ENCODE measurements at regions not wholly inside any gene's neighbourhood (a gene's known extent, or its start where the extent isn't known, plus 50 kb on each side); places are given as distances from the start of the nearest gene placed in this dataset.
"Not testable (repeated sequence)": the region's sequence is repeated elsewhere in the genome, so short reads cannot be mapped to it uniquely, and the experiment has no call there.

DNA sequence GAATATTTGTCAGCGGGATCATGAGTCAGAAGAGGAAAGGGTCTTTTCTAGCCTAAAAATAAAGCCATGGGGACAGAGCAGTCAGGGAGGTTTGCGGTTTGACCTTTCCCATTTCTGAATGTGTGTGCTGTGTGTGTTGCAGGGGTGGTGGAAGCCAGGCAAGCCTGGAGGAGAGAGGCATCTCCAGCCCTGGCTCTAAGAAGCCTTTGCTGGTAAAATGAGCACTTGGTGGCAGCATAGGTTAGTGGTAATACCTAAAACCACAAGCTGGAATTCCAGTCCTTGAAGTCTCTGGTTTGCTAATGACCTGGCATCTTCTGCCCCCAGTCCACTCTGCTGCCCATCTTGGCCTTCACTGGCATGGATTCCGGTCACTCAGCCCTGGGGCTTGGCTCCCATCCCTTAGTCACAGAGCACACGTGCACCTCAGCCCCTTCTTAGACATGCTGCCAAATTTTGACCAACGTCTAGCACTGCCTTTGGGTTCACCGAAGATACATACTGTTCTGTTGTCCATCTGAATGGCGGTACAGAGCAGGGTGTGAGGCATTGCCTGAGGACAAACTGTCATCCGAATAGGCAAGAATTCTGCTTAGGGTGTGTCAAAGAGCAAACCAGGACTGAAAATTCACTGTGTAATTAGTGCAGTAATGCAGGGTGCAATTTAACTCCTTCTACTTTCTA lies 52.7 kb downstream of the KCNA5 start:
- DNase-seq (ENCODE audit: low read depth in 4 of 4, low spot score in 3 of 4), result no peak

DNA sequence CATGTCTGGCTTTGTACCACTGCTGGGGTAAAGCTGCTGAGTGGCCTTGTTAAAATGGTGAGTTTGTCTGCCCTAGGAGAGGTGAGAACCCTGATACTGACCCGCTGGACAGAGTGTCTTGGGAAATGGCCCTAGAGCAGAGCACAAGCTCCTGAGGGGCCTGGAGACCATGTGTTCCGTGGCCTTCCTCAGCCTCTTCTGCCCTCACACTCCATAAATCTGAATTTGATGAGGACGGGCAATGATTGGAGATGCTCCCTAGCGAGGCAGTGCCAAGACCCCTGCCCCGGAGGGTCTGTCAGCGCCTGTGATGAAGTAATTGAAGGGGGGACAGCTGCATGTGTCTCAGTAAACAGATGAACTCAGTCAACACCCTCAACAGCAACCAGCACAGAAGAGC lies 54.1 kb downstream of the KCNA5 start:
- DNase-seq (ENCODE audit: low read depth in 4 of 4, low spot score in 3 of 4), result no peak

DNA sequence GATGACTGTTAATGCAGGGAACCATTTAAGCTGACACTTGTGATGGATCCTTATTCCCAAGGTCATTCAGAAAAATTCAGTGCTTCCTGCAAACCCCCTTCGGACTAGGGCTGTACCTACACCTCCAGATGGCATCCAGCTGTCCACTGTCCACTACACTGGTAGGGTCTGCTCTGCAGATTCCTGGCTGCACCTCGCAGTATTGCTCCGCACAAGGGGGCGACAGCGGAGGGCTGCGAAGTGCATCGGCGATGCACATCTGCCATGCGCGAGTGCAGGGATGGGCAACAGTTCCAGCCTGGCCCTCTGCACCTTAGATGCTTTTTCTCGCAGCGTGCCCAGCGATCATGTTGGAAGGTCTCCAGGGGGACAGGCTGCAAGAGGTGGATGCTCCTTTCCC lies 55.5 kb downstream of the KCNA5 start:
- DNase-seq (ENCODE audit: low read depth in 4 of 4, low spot score in 3 of 4), result no peak

DNA sequence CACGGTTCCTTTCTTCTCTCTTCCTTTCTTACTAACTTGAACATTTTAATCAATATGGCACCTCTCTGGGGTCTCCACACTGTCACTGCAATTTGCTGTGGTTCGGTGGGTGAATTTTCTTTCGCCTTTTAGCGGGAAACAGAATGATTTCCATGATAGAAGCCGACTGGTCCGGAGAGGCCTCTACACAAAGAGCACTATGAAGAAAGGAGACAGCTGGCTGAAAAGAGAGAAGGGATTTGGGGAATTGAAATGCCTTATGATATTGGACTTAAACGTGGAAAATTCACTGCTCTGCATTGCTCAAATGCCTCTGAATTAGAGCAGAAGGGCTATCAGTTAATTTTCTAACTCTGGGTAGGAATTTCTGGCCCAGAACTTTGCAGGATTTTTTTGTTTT lies 55.9 kb downstream of the KCNA5 start:
- DNase-seq (ENCODE audit: low read depth in 4 of 4, low spot score in 3 of 4), result no peak

DNA sequence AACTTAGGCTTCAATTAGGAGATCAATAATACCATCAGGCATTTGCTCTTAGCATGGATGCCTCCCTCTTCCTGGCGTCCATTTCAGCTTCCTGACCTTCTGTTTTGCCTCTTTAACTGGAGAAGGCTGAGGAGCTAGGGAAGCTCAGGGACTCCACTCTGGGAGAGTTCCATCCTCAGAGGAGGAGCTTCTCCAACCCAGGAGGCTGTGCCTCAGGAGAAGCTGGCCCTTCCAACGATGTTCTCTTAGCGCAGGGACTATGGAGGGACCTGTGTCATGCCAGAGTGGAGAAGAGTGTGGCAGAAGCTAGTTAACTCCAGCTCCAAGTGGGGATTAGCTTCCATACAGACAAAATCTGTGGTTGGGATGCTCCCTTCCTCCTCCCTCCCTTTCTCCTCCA lies 58.0 kb downstream of the KCNA5 start:
- no peak for DNase-seq (ENCODE audit: low read depth in 4 of 4, low spot score in 3 of 4)

DNA sequence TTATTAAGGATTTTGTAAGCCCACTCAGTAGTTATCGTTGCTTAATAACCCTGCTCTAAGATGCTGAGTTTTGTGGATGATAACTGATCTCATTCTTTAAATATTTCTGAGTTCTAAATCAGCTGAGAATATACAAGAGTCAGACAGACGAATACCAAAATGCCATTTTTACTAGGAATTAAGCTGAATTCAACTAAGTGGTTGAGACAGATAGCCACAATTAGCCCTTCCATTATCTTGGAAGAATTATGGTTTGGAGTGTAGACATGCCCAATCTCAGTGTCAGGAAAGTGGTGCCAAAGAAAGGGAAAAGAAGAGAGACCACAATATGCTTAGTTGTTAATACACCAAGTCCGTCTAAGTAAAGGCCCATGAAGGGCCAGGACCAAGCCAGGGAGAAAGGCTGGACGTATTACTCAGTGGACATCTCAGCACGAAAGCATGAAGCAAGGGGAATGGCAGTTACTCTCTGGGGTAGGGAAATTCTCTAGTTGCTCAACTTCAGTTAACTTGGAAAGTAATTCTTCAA lies 58.6 kb downstream of the KCNA5 start:
- no peak for DNase-seq (ENCODE audit: low read depth in 4 of 4, low spot score in 3 of 4)

DNA sequence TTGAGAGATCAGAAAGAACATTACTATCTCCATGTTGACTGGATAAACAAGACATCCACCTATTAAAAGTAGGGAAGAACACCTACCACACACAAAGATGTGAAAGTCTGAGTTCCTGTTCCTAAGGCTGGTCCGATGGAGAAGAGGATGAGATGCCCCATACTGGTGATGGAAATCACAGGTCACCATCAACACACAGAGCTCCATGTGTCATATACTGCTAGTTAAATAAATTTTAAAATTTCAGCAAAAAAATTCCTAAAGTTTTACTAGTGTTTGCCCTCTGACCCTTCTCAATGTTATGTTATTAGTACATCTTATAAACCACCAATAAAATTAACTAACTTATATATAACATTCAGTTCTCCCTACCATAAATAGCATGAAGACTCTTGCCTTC lies 59.1 kb downstream of the KCNA5 start:
- no peak for DNase-seq (ENCODE audit: low read depth in 4 of 4, low spot score in 3 of 4)

DNA sequence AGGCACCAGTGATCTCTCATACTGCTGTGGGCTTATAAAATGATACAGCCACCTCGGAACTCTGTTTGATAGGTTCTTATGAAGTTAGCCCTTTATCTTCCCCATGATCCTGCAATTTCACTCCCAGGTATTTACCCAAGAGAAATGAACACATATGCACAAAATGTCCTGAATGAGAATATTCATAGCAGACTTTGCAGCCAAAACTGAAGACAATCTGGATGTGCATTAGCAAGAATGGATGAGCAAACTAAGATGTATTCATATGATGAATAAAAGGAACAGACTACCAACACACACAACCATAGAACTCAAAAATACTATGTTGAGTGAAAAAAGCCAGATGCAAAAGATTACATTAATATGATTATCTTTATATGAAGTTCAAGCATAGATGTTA lies 66.7 kb downstream of the KCNA5 start:
- no peak for DNase-seq (ENCODE audit: low read depth in 4 of 4, low spot score in 3 of 4)

DNA sequence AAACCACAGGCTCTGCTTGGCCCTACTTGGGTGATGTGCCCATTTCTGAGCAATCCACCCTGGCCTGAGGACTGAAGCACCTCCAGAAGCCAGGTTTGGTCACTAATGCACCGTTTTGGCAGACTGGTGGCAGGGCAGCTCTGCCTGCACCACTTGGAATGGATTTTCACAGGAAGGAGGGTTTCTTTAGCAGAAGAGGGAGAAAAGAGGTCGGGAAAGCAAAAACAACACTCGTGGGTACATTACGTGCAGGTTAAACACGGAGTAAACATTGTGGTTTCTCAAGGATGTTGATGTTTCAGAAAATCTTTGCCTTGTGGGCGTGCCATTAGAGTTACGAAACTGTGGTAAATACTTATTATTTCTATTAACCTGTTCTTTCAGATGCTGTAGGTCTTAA lies 70.8 kb downstream of the KCNA5 start:
- no peak for DNase-seq (ENCODE audit: low read depth in 4 of 4, low spot score in 3 of 4)

DNA sequence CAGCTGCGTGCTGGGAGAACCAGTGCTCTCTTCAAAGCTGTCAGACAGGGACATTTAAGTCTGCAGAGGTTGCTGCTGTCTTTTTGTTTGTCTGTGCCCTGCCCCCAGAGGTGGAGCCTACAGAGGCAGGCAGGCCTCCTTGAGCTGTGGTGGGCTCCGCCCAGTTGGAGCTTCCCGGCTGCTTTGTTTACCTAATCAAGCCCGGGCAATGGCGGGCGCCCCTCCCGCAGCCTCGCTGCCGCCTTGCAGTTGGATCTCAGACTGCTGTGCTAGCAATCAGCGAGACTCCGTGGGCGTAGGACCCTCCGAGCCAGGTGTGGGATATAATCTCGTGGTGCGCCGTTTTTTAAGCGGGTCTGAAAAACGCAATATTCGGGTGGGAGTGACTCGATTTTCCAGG lies 78.1 kb downstream of the KCNA5 start:
- DNase-seq (ENCODE audit: low read depth in 4 of 4, low spot score in 3 of 4), result not testable (repeated sequence)

DNA sequence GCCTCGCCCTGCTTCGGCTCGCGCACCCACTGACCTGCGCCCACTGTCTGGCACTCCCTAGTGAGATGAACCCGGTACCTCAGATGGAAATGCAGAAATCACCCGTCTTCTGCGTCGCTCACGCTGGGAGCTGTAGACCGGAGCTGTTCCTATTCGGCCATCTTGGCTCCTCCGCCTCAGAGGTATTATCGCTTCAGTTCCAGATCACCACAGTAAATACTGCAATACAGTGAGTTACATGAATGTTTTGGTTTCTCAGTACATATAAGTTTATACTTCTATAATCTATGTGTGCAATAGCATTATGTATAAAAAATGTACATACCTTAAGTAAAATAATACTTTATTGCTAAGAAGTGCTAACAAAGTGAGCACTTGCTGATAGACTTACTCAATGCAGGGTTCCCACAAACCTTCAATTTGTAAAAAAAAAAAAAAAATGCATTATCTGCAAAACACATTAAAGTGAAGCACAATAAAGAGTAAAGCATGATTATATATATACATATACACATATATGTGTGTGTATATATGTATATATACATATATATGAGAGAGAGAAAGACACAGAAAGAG lies 78.7 kb downstream of the KCNA5 start:
- DNase-seq (ENCODE audit: low read depth in 4 of 4, low spot score in 3 of 4), result not testable (repeated sequence)

DNA sequence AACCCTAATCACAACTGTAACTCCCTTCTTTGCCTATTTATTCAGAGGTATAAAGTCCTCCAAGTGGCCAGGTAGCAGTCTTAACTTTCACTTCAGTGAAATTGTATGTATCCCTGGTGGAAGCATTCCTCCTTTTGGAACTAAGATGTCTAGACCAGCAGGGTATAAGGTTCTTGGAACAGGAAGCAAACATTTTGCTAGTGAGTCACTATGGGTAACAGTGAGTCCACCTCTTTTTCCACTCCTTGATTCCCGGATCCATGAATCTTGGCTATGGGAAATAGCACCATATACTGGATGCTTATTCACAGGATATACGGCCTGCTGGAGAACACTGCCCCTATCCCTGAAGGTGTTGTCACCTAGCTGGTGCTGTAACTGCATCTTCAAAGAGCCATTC lies 80.2 kb downstream of the KCNA5 start:
- DNase-seq (ENCODE audit: low read depth in 4 of 4, low spot score in 3 of 4), result no peak

DNA sequence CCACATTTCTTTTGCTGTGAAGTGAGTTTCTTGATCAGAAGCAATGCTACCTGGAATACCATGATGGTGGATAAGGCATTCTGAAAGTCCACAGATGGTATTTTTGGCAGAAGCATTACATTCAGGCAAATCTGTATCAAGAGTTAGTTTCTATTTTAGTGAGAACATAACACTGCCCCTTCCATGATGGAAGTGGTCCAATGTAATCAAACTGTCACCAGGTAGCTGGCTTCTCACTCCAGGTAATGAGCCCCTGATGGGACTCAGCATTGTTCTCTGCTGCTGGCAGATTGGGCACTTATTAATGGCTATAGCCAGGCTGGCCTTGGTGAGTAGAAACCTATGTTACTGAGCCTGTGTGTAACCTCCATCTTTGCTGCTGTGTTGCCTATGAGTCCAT lies 80.7 kb downstream of the KCNA5 start:
- DNase-seq (ENCODE audit: low read depth in 4 of 4, low spot score in 3 of 4), result no peak

DNA sequence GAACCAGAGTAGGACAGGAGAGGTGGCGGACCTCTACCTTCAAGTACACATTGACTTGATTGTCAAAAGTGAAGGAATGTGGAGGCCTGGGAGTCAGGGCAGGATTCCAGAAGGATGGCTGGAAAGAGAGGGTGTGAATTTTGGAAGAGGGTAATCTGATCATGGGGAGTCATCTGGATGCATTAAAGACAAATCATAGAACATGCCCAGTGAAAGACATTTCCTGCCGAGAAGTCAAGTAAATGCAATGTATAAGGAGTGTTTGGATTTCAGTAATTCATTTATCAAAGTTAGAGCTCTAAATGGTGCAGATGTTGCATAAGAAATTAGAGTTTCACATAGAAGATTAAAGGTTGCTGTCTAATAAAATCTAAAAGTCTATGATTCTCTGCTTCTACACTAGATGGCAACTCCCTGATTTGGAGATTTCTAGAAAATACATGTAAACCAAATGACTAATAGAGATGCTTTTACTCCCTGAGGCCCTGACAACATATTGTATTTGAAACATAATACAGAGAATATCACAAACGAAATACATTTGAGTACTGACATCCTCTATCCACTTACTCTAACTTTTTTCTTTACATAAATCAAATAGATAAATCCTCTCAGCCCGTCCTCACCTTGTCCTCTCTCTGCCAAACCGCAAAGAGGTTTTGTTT lies 91.3 kb downstream of the KCNA5 start:
- no peak for DNase-seq (ENCODE audit: low read depth in 4 of 4, low spot score in 3 of 4)

DNA sequence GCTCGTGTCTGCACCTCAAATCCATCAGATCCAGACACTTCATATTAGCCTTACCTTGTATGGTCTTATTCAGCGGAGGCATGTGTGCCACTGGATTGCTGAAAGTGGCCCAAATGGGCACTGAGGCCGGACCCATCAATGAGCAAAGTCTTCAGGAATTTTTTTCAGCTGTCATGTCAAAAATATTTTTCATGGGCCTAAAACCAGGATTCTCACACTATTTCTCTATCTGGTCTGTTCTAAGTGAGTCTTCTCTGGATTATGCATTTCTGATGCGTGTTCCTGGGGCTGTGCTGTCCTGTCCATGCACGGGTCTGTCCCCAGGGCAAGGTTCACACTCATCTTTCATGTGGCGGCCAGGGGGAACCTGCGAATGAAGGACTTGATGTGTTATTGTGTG lies 94.6 kb downstream of the KCNA5 start:
- no peak for DNase-seq (ENCODE audit: low read depth in 4 of 4, low spot score in 3 of 4)

DNA sequence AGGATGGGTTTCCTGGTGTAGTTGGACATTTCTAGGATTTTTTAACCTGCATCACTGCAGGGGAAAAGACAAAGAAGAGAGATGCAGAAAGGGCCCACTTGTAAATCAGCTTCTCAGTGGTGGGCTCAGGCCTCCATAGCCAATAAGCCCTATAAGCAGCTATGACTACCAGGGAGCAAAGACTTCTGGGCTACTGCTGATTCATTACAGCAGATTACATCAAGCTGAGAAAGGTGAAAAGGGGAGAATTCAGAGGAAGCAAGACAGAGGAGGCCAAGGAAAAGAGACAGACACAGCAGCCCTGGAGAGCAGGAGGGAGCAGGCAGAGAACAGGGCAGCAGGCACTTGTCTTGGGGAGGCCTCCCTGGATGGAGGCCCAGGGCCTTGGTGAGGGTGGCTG lies 95.2 kb downstream of the KCNA5 start:
- DNase-seq (ENCODE audit: low read depth in 4 of 4, low spot score in 3 of 4), result no peak

DNA sequence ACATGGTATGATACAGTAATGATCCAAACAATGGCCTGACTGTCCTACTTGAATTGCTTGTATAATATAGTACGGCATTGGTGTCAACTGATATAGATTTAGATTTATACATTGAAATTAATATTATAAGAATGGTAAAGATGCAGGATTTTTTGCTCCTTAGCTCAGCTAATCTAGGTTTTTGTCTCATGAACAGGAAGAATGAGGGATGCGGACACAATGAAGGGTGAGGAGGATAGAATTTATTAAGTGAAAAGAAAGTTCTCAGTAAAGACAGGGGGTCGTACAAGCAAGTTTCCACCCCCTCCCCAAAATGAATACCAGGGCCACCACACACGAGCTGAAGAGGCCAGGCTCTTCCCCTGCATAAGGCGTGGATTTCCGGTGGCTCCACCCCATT lies 96.1 kb downstream of the KCNA5 start:
- DNase-seq (ENCODE audit: low read depth in 4 of 4, low spot score in 3 of 4), result no peak

DNA sequence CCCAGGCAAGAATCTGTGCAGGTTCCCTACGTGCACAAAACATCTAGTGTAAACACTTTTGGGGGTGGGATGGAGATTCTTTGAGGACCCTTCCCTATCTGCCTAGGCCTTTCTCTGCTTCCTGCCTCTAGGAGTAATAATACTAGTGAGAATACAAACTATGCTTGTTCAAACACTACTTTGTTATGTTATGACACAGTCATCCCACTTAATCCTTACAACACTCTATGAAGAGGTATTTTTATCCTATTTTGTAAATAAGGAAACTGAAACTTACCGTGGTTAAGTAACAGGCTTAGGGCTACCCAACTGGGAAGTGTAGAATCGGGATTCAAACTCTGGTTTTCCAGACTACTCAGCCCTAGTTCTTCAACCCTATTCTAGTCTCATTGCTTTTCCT lies 96.5 kb downstream of the KCNA5 start:
- DNase-seq (ENCODE audit: low read depth in 4 of 4, low spot score in 3 of 4), result no peak

DNA sequence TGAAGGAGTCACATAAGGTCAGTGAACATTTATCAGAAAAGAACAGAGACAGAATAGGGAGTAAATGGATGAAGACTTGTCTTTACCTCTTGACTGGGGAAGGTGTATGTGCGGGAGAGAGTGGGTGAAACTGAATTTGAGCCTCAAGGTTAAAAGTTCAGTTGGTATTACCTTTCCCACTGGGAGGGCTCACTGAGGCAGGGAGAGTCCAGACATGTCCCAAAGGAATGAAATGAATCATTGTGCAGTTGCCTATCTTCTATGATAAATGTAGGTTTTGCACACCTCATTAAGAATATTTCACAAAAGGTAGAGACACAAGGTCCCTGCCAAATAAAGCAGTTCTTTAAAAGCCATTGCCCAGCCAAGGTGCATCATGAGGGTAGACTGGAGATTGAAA lies 105.2 kb downstream of the KCNA5 start:
- no peak for DNase-seq (ENCODE audit: low read depth in 4 of 4, low spot score in 3 of 4)

DNA sequence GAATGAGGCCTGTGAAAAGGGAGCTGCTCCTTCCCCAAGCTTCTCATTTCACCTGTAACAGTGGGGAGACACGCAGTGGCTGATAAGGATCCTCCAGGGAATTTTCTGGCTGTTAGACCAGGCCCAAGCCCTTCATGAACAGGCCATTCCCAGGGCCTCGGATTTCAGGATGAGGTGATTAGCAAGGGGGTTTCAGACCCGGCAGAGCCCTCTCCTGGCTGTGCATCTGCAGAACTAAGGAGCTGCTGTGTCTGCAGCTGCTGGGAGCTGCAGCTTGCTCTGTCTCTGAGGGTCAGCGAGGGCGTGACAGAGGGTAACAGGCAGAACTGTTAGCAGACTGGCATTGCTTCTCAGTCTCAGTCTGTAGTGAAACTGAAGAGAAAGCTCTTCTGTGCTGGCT lies 110.4 kb downstream of the KCNA5 start:
- DNase-seq (ENCODE audit: low read depth in 4 of 4, low spot score in 3 of 4), result no peak

DNA sequence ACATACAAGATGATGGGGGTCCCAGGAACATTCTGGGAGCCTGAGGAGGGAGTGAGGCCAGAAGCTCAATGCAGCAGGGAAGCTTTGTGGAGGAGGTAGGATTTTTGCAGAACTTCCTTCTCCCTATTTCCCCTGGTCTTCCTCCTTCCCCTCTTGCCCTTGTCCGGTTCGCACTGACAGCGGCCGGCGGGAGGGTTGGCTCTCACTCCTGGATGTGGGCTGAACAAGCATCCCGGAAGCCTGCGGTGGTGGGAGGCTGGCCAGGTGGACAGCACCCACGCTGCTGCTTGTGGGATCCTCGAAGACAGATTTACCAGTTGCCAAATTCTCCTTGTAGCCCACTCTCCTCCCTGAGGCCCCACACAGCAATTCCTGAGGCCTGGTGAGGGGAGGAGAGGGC lies 112.2 kb downstream of the KCNA5 start:
- no peak for DNase-seq (ENCODE audit: low read depth in 4 of 4, low spot score in 3 of 4)

DNA sequence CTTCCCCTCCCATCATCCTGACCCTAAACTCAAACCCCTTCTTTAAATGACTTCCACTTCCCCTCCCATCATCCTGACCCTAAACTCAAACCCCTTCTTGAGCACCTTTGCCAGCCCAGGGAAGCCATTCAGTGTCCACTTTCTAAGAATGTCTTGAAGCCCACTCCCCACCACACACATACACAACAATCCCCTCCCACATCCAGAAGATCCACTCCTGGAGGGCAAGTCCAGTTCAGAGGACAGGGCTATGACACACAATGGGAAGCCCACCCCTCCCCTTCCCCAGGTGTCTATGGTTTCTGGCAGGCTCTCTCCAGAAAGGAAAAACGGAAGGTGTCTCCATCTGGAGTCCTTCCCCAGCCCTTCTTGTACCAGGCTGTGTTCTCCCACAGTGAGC lies 117.1 kb downstream of the KCNA5 start:
- DNase-seq (ENCODE audit: low read depth in 4 of 4, low spot score in 3 of 4), result no peak

Data from right renal pelvis (tissue), 4 donors.